T47D (cell line): ENCODE measurements at regions not wholly inside any gene's neighbourhood (a gene's known extent, or its start where the extent isn't known, plus 50 kb on each side); places are given as distances from the start of the nearest gene placed in this dataset.
"Not testable (repeated sequence)": the region's sequence is repeated elsewhere in the genome, so short reads cannot be mapped to it uniquely, and the experiment has no call there.

ENCODE experiments used
- DNase-seq, 2 experiments: peaks; one replicate each; pipeline versions ENCODE4 v3.0.0 to v3.0.0-alpha.2; 2011 to 2012; ENCODE audit warnings: low read depth in 1 of 2, low spot score in 1 of 2
- JUND ChIP-seq: IDR thresholded peaks from 2 replicates; pipeline ENCODE4 v1.6.1; 2012; ENCODE audit warnings: low read depth
- in situ Hi-C: cut with HindIII; loops from 2 replicates; pipeline ENCODE4 v1.10.0; 2016; ENCODE audit warnings: low sequenced_read_pairs, low pct_unique_long_range_greater_than_20kb

DNA sequence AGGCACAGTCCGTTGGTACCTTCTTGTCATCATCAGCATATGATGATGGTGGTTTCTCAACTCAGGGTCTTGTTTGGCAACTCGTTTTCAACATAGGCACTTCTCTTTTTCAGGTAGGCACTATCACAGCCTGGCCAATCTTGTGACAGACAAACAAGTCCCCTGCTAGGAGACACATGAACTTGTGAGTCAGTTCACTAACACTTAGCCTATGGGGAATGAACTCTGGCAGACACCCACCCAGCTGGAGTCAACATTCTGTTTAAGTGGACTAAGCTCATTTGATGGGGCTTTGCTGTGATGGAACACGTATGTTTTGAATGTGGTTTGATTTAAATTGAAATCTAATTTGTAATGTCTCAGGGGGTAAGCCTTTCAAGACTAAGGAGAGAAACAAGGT lies 100.7 kb upstream of the MAMLD1 start:
- no peak for TF ChIP-seq JUND
- in situ Hi-C loops, result no loop called here
- DNase-seq, result no peak

DNA sequence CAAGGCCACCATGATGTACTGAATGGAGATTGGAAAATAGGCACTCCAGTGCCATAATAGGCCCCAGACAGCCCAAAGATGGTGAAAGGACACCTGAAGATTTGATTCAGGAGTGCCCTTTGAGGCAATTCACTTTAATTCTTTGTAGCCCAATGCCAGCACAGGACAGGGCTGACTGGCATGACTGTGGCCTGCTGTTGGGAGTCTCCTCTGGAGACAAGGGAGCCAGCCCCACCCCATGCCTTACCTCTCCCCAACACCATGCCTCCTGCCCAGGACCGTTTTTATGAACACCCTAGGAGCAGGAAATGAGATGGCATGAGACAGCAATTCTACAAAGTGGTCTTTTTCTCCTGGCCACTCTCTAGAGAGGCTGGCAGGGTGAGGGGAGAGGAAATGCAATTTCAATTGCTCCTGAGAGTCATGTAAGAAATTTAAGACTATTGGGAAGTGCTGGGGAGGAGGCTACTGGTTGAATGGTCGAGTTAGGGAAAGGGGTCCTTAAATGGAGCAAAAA lies 94.2 kb upstream of the MAMLD1 start:
- TF ChIP-seq JUND, result no peak
- in situ Hi-C loops, result no loop called here
- no peak for DNase-seq

DNA sequence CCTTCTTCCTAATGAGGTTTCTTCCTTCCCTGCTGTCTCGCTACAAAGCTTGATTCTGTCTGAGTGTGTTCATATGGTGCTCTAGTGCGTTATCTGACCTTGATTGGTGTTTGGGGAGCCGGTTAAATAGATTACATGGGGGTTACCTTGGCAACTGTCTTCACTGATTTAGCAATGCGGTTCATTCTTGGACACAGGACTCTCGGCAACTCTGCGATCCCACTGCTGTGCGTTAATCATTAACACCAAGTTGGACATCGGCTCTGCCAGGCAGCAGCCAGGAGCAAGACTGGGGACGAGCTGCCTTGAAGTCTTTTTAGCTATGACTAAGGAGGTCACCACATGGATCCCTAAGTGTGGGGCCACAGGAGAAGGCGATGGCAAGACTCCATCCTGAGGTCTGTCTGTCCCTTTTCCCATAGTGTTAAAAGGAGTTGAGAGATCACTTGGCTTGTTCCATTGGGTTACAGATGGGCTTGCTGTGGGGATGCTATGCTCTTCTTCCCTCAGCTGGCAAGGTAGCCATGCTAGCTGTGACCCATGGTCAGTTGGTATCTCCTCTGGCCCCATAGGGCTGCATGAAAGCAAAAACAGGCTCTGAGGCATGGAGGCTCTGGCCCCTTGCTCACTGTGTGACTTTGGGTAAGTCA lies 93.4 kb upstream of the MAMLD1 start:
- no peak for TF ChIP-seq JUND
- in situ Hi-C loops, result no loop called here
- DNase-seq, result no peak

DNA sequence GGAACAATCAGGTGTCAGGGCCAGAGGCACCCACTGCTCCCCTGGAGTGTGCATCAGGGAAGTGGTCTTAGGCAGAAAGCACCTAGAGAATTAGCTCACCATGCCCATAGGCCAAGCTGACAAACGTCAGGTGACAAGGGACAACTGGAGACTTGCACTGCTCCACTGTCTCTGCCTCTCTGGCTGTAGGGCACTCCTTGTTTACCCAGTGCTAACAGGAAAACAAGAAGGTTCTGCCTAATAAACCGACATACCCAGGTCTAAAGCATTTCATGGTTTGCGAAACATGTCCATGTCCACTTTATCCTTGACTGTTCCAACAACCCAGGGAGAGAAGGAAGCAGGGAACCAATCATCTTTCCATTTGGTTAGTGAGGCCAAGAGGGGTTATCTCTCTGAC lies 92.5 kb upstream of the MAMLD1 start:
- no peak for DNase-seq
- in situ Hi-C loops, result no loop called here
- TF ChIP-seq JUND, result no peak

DNA sequence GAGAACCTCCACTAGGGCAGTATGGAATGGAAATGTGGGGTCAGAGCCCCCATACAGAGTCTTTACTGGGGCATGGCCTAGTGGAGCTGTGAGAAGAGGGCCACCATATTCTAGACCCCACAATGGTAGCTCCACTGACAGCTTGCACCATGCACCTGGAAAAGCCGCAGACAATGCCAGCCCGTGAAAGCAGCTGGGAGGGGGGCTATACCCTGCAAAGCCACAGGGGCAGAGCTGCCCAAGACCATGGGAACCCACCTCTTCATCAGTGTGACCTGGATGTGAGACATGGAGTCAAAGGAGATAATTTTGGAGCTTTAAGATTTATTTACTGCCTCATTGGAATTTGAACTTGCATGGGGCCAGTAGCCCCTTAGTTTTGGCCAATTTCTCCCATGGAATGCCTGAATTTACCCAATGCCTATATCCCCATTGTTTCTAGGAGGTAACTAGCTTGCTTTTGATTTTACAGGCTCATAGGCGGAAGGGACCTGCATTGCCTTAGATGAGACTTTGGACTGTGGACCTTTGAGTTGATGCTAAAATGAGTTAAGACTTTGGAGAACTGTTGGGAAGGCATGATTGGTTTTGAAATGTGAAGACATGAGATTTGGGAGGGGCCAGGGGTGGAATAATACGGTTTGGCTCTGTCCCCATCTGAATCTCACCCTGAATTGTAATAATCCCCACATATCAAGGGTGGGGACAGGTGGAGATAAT lies 89.4 kb upstream of the MAMLD1 start:
- DNase-seq, in situ Hi-C loops: not testable (repeated sequence)

DNA sequence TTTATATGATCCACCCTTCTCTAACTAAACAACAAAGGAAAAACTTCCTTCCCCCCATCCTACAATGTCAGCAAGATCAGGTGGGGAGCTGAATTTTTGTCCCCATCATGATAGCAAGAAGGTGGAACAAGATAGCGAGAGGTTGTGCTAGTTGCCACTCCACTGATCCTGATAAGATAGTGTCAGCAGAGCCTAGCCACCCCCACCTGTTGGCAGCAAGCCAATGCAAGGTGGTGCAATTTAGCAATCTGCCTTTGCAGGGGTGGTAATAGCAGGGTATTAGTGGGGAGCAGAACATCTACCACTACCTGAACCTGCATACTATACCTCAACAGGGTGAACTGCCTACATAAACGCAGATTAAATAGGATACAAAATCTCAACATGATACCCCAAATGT lies 80.2 kb upstream of the MAMLD1 start:
- DNase-seq, result no peak
- in situ Hi-C loops, result no loop called here
- TF ChIP-seq JUND, result no peak

DNA sequence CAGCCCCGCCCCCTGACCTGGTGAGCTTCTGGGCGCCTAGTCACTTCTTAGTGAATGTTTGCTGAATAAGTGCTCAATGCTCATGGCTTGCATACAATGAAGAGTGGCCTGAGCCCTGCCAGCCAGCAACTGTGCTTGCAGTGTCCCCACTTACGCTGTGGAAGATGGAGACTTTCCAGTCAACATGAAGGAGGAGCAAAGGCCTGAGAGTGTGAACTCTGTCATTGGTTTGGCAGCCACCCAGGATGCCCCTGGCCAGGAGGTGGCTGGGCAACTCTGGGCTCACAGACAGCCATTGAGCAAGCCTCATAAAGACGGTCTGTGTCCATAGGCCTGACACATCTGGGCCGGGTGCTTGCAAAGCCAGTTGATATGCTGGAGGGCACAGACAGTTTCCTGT lies 72.1 kb upstream of the MAMLD1 start:
- TF ChIP-seq JUND, result no peak
- DNase-seq, result peak in 1 of 2 experiments; percentile 19
- in situ Hi-C loops, result no loop called here

DNA sequence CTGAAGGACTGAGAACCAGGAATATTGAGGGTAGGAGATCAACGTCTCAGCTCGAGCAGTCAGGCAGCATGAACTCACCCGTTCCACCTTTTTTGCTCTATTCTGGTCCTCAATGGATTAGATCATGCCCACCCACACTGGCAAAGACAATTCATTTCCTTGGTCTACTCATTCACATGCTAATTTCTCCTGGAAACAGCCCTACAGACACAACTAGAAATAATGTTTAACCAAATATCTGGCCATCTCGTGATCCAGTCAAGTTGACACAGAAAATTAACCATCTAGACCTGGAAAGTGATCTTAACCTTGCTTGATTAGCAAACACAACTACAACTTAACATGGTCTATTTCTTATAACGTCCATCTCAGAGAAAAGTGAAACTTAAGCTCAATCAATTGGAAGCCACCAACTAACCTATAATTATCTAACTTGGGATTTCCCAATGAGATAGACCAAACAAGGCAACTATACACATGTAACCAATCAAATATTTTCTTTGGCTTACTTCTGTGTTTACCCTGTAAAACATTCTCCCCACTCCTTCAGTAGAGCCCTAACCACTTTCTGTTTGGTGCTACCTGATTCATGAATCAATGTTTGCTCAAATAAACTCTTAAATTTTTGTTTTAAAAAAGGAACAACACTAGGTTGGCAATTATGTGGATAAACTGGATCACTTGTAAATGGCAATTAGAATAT lies 69.7 kb upstream of the MAMLD1 start:
- DNase-seq, result peak in 1 of 2 experiments; percentile 37

DNA sequence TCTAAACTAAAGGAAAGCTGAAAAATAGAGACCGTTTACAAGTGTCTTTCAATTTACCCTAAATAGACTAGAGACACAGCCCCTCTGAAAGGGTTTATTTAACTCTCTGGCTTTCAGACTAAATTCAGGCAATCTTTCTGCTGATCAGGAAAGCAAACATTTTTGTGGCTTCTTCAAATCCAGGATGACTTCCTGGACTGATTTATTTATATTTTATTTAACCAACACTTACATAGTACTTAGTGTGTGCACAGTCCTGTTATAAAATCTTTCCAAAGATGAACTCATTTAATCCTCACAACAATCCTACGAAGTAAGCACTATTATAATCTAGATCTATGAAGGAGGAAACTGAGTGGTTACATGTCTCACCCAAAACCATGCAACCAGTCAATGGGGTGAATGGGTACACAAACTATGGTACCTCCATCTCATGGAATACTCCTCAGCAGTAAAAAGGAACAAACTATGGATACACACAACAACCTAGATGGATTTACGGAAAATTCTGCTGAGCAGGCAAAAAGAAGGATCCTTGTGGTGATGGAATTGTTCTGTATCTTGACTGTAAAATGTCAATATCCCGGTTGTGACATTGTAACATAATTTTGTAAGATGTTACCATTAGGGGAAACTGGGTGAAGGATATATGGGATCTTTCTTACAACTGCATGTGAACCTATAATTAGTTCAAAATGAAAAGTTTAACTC lies 64.1 kb upstream of the MAMLD1 start:
- in situ Hi-C loops, result no loop called here
- peak in 1 of 2 experiments; percentile 2 for DNase-seq
- TF ChIP-seq JUND, result no peak

More for the DNA sequence above, 69.7 kb upstream of the MAMLD1 start:
- TF ChIP-seq JUND, result no peak
- in situ Hi-C loops, result no loop called here

DNA sequence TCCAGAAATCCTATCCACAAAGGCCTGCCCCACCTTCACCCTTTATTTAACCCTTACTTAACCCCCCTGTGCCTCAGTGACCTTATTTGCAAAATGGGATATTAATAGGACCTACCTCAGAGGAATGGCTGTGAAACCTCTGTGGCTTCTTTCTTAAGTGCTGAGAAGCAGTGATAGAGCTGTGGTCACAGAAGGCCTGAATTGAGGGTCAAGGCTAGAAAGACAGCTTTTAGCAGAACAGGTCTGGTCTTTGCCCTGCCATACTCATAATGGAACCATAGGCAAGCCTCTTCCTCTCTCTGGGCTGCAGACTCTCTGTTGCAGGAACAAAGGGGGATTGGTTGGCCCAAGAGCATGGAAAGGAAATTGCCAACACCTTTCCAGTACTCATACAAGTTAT lies 63.5 kb upstream of the MAMLD1 start:
- DNase-seq, result no peak
- no peak for TF ChIP-seq JUND
- in situ Hi-C loops, result no loop called here

DNA sequence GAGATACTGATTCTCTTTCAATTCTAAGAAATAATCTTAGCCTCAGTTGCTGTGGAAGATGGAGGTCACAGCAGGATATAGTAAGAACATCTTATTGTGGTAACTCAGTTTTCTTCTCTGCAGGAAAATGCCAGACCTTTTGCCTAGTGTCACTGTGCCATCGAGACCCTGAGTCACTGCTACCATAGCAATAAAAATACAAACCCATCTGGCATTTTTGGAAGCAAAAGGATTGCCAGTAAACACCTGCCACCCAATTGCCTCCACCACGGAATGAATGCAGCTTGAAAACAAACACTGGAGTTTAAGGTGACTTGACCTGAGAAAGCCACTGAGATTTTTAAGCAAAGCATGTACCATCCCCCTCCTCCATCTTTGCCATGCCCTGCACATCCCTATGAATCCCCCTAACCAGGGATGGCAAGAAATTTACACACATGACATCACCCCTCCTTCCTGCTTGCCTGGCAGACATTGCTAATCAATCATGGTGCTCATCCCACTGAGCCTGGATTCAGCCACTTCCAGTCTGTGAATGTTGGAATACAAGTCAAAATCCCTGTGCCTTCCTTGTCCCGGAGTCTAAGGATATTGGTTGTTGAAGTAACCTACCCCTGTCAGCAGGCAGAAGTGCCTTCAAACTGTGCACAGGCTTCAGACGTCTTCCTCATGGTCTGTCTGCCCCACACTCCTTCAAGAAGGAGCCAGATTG lies 59.6 kb upstream of the MAMLD1 start:
- in situ Hi-C loops, result no loop called here
- no peak for DNase-seq
- no peak for TF ChIP-seq JUND

DNA sequence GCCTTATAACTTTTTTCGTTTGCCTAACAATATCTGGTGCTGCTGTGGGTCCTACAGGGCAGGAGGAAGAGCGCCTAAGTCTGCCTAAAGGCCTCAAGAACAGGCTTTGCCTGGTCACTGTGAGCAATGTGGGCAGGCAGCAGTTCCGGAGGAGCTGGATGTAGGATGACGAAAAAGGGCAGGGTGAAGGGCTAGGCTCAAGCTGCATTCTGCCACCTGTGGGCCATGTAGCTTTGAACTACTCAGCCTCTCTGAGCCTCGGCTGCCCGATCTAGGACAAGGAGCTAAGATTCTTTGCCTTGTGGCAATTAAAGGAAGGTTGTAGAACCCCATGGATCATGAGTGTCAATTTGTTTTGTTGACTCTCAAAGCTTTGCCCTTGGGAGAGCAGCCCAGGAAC lies 57.1 kb upstream of the MAMLD1 start:
- DNase-seq, result no peak
- no peak for TF ChIP-seq JUND
- in situ Hi-C loops, result no loop called here
